HAP-1 (cell line): ENCODE measurements at regions not wholly inside any gene's neighbourhood (a gene's known extent, or its start where the extent isn't known, plus 50 kb on each side); places are given as distances from the start of the nearest gene placed in this dataset.

ENCODE experiments used
- DNase-seq, 2 experiments: peaks; one replicate each; pipeline ENCODE4 v3.0.0-alpha.2; 2016 to 2020; ENCODE audit warnings: low spot score in 2 of 2
- H3K27me3 ChIP-seq: fragments of 250-450 bp; sonication (Bioruptor Pico); 2 replicates; pipeline ENCODE4 v1.5.1; 2020; ENCODE audit warnings: low read depth, mild to moderate bottlenecking, moderate library complexity
- H3K36me3 ChIP-seq: fragments of 250-450 bp; sonication (Bioruptor Pico); replicated peaks from 2 replicates; pipeline ENCODE4 v1.5.1; 2020; ENCODE audit warnings: mild to moderate bottlenecking
- H3K4me1 ChIP-seq: fragments of 250-450 bp; sonication (Bioruptor Pico); 2 replicates; pipeline ENCODE4 v1.5.1; 2020; ENCODE audit warnings: mild to moderate bottlenecking
- H3K4me3 ChIP-seq: fragments of 250-450 bp; sonication (Bioruptor Pico); 2 replicates; pipeline ENCODE4 v1.5.1; 2020; ENCODE audit warnings: mild to moderate bottlenecking, moderate library complexity
- H3K9me3 ChIP-seq: fragments of 250-450 bp; sonication (Bioruptor Pico); 2 replicates; pipeline ENCODE4 v1.5.1; 2020; ENCODE audit warnings: mild to moderate bottlenecking, moderate library complexity
- in situ Hi-C: fragments of 300-500 bp; cut with MboI; formaldehyde crosslinking; loops from 3 replicates; pipeline ENCODE4 v1.14.3; 2020; ENCODE audit warnings: low sequenced_read_pairs, inconsistent platforms, mixed read lengths

GRCh38 chr13:39100996-39101738 lies 62.9 kb downstream of the NHLRC3 start:
- in situ Hi-C loops, result no loop called here
- Histone ChIP-seq H3K9me3 (no peaks in the 10 kb centered on the region), H3K4me1 (no peaks in the 10 kb centered on the region), H3K27me3 (no peaks in the 10 kb centered on the region), H3K4me3 (no peak overlapping the region), H3K36me3 (no peaks in the 10 kb centered on the region)
- peak in 1 of 2 experiments; percentile 8 for DNase-seq

GRCh38 chr13:39102981-39103490 lies 64.8 kb downstream of the NHLRC3 start:
- H3K4me1 ChIP-seq, result no peaks in the 10 kb centered on the region
- H3K27me3 ChIP-seq, result no peaks in the 10 kb centered on the region
- in situ Hi-C loops, result no loop called here
- H3K9me3 ChIP-seq, result no peaks in the 10 kb centered on the region
- H3K36me3 ChIP-seq, result no peaks in the 10 kb centered on the region
- no peak overlapping the region for H3K4me3 ChIP-seq
- DNase-seq, result no peak

GRCh38 chr13:39105110-39105509 lies 66.9 kb downstream of the NHLRC3 start:
- in situ Hi-C loops, result no loop called here

GRCh38 chr13:39106216-39107005 lies 68.2 kb downstream of the NHLRC3 start:
- Histone ChIP-seq H3K4me1 (no peaks in the 10 kb centered on the region), H3K36me3 (no peaks in the 10 kb centered on the region), H3K4me3 (no peak overlapping the region), H3K27me3 (no peaks in the 10 kb centered on the region), H3K9me3 (no peaks in the 10 kb centered on the region)
- in situ Hi-C loops, result no loop called here
- DNase-seq, result no peak

More at GRCh38 chr13:39105110-39105509, 66.9 kb downstream of the NHLRC3 start:
- Histone ChIP-seq H3K36me3 (no peaks in the 10 kb centered on the region), H3K27me3 (no peaks in the 10 kb centered on the region), H3K9me3 (no peaks in the 10 kb centered on the region), H3K4me3 (no peak overlapping the region), H3K4me1 (no peaks in the 10 kb centered on the region)
- peak in 1 of 2 experiments; percentile 10 for DNase-seq

GRCh38 chr13:39107561-39107960 lies 69.3 kb downstream of the NHLRC3 start:
- no peak for DNase-seq
- H3K9me3 ChIP-seq, result no peaks in the 10 kb centered on the region
- no peaks in the 10 kb centered on the region for H3K4me1 ChIP-seq
- H3K4me3 ChIP-seq, result no peak overlapping the region
- in situ Hi-C loops, result no loop called here
- no peaks in the 10 kb centered on the region for H3K36me3 ChIP-seq
- H3K27me3 ChIP-seq, result no peaks in the 10 kb centered on the region

- in situ Hi-C loops, result no loop called here
- Histone ChIP-seq H3K36me3 (no peaks in the 10 kb centered on the region), H3K27me3 (no peaks in the 10 kb centered on the region), H3K4me3 (no peak overlapping the region), H3K4me1 (no peaks in the 10 kb centered on the region), H3K9me3 (no peaks in the 10 kb centered on the region)
- no peak for DNase-seq
Measured at GRCh38 chr13:39108783-39109182, 70.5 kb downstream of the NHLRC3 start.

- Histone ChIP-seq H3K4me3 (no peak overlapping the region), H3K36me3 (no peaks in the 10 kb centered on the region), H3K27me3 (no peaks in the 10 kb centered on the region), H3K9me3 (no peaks in the 10 kb centered on the region), H3K4me1 (no peaks in the 10 kb centered on the region)
- no peak for DNase-seq
- in situ Hi-C loops, result no loop called here
Measured at GRCh38 chr13:39110518-39111097, 72.4 kb downstream of the NHLRC3 start.

- H3K9me3 ChIP-seq, result no peaks in the 10 kb centered on the region
- in situ Hi-C loops, result no loop called here
- no peak overlapping the region for H3K4me3 ChIP-seq
- no peaks in the 10 kb centered on the region for H3K4me1 ChIP-seq
- no peak for DNase-seq
- H3K27me3 ChIP-seq, result no peaks in the 10 kb centered on the region
- no peaks in the 10 kb centered on the region for H3K36me3 ChIP-seq
Measured at GRCh38 chr13:39111145-39111544, 72.9 kb downstream of the NHLRC3 start.

- in situ Hi-C loops, result no loop called here
- no peak overlapping the region for H3K4me3 ChIP-seq
- H3K4me1 ChIP-seq, result no peaks in the 10 kb centered on the region; the same call in 1 of the 2 replicates
- H3K9me3 ChIP-seq, result no peaks in the 10 kb centered on the region
- H3K36me3 ChIP-seq, result no peaks in the 10 kb centered on the region
- H3K27me3 ChIP-seq, result no peaks in the 10 kb centered on the region
- no peak for DNase-seq
Measured at GRCh38 chr13:39119422-39119821, 81.2 kb downstream of the NHLRC3 start.

GRCh38 chr13:39123578-39123977 lies 85.3 kb downstream of the NHLRC3 start:
- no peaks in the 10 kb centered on the region for H3K27me3 ChIP-seq

GRCh38 chr13:39129213-39129612 lies 91.0 kb downstream of the NHLRC3 start:
- H3K36me3 ChIP-seq, result no peaks in the 10 kb centered on the region
- no peaks in the 10 kb centered on the region for H3K9me3 ChIP-seq
- in situ Hi-C loops, result no loop called here
- DNase-seq, result no peak
- no peak overlapping the region for H3K4me3 ChIP-seq
- no peaks in the 10 kb centered on the region for H3K27me3 ChIP-seq
- peaks cover 36% of the 10 kb centered on the region for H3K4me1 ChIP-seq

More at GRCh38 chr13:39123578-39123977, 85.3 kb downstream of the NHLRC3 start:
- in situ Hi-C loops, result no loop called here
- DNase-seq, result no peak
- H3K4me1 ChIP-seq, result no peaks in the 10 kb centered on the region; the same call in 1 of the 2 replicates
- H3K9me3 ChIP-seq, result no peaks in the 10 kb centered on the region
- no peak overlapping the region for H3K4me3 ChIP-seq
- no peaks in the 10 kb centered on the region for H3K36me3 ChIP-seq

GRCh38 chr13:39130301-39130700 lies 92.0 kb downstream of the NHLRC3 start:
- DNase-seq, result peak; percentile 30 to 62
- no peak overlapping the region for H3K4me3 ChIP-seq
- peaks cover 43% of the 10 kb centered on the region for H3K4me1 ChIP-seq
- H3K27me3 ChIP-seq, result no peaks in the 10 kb centered on the region
- H3K9me3 ChIP-seq, result no peaks in the 10 kb centered on the region
- no peaks in the 10 kb centered on the region for H3K36me3 ChIP-seq
- in situ Hi-C loops, result no loop called here

GRCh38 chr13:39132286-39133230 lies 94.3 kb downstream of the NHLRC3 start:
- H3K27me3 ChIP-seq, result no peaks in the 10 kb centered on the region
- peaks cover 43% of the 10 kb centered on the region for H3K4me1 ChIP-seq
- DNase-seq, result peak; percentile 24 to 66
- in situ Hi-C loops, result no loop called here
- no peaks in the 10 kb centered on the region for H3K9me3 ChIP-seq
- H3K4me3 ChIP-seq, result no peak overlapping the region
- H3K36me3 ChIP-seq, result no peaks in the 10 kb centered on the region
